OCI-LY1 (cell line): ENCODE measurements at regions not wholly inside any gene's neighbourhood (a gene's known extent, or its start where the extent isn't known, plus 50 kb on each side); places are given as distances from the start of the nearest gene placed in this dataset.

Source experiments
- CTCF ChIP-seq: fragments of 200-600 bp; sonication (generic), shearing (Covaris generic); IDR thresholded peaks from 2 replicates; pipeline ENCODE4 v1.5.1; 2017; ENCODE audit warnings: mild to moderate bottlenecking, antibody characterized with exemption, low read length, moderate library complexity, mixed read lengths
- EZH2 ChIP-seq: fragments of 200-600 bp; sonication (generic), shearing (Covaris generic); IDR thresholded peaks from 2 replicates; pipeline ENCODE4 v1.8.0; 2017; ENCODE audit warnings: borderline replicate concordance, mixed run types, mild to moderate bottlenecking, antibody characterized with exemption, low read length, moderate library complexity, mixed read lengths

- no peak for TF ChIP-seq CTCF
- no peak for TF ChIP-seq EZH2
These were observed 495.5 kb upstream of the ZWINT start for GRCh38 chr10:56856569-56856968.
